Choroid plexus epithelial cell (primary cell): ENCODE measurements at regions not wholly inside any gene's neighbourhood (a gene's known extent, or its start where the extent isn't known, plus 50 kb on each side); places are given as distances from the start of the nearest gene placed in this dataset.

Experiments used
- DNase-seq: peaks from one replicate; pipeline ENCODE4 v3.0.0-alpha.2; 2010; ENCODE audit warnings: low read depth
- H3K4me3 ChIP-seq: 2 replicates; pipeline ENCODE4 v1.5.1; 2011; ENCODE audit warnings: low read depth, mild to moderate bottlenecking, control low read depth, low read length, moderate library complexity
- CTCF ChIP-seq: conservative IDR thresholded peaks from 2 replicates; pipeline ENCODE4 v1.5.1; 2011; ENCODE audit warnings: low read depth, mild to moderate bottlenecking, control low read depth, inconsistent platforms, low read length, moderate library complexity

- DNase-seq, result peak; percentile 93
- no peak for TF ChIP-seq CTCF
- no peak overlapping the region for H3K4me3 ChIP-seq
Measured at GRCh38 chr12:105820429-105821125, 318.2 kb downstream of the NUAK1 start.

GRCh38 chr12:105822131-105823105 lies 316.3 kb downstream of the NUAK1 start:
- no peak for DNase-seq
- no peak overlapping the region for H3K4me3 ChIP-seq
- no peak for TF ChIP-seq CTCF

- DNase-seq, result no peak
Measured at GRCh38 chr12:105823810-105824209, 314.9 kb downstream of the NUAK1 start.

GRCh38 chr12:105825141-105825540 lies 313.6 kb downstream of the NUAK1 start:
- DNase-seq, result no peak
- TF ChIP-seq CTCF, result no peak
- no peak overlapping the region for H3K4me3 ChIP-seq

More at GRCh38 chr12:105823810-105824209, 314.9 kb downstream of the NUAK1 start:
- no peak overlapping the region for H3K4me3 ChIP-seq
- TF ChIP-seq CTCF, result no peak

- TF ChIP-seq CTCF, result no peak
- H3K4me3 ChIP-seq, result no peak overlapping the region
- no peak for DNase-seq
Measured at GRCh38 chr12:105831372-105831771, 307.4 kb downstream of the NUAK1 start.

- no peak overlapping the region for H3K4me3 ChIP-seq
- no peak for TF ChIP-seq CTCF
- DNase-seq, result no peak
Measured at GRCh38 chr12:105832021-105832420, 306.7 kb downstream of the NUAK1 start.
